ENCODE measurements at regions not wholly inside any gene's neighbourhood (a gene's known extent, or its start where the extent isn't known, plus 50 kb on each side); places are given as distances from the start of the nearest gene placed in this dataset.

GRCh38 chr2:773256-774160, 96.3 kb upstream of the TMEM18 start:
- no peaks in the 10 kb centered on the region for H3K9me3 ChIP-seq
- DNase-seq, result no peak

DNA sequence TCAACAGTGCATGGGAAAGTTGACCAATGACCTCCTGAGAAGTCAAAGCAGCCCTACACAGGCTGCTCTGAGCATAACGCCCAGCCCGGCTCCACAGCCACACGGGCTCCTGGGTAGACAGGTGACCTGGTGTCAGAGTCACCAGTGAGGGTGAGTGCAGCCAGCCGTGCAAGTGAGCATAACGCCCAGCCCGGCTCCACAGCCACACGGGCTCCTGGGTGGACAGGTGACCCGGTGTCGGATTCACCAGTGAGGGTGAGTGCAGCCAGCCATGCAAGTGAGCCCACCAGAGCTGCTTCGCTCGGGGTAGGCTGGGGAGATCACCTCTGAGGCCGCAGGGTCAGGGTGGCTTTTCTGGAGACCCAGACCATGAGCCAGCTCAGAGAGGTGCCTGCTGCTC, 94.3 kb upstream of the TMEM18 start:
- intact Hi-C loops (cut with DNase I; ENCODE audit: low total_unique reads), result no loop called here
- 82 to 94% (median 84%) methylated on average over 10 to 12 of the region's 12 CpGs for WGBS, 5 donors
- no peaks in the 10 kb centered on the region for H3K4me1 ChIP-seq
- TF ChIP-seq POLR2AphosphoS5 (IDR thresholded peaks at IDR 0.05), result no peak
- TF ChIP-seq POLR2A (IDR thresholded peaks at IDR 0.05), result no peak
- TF ChIP-seq, protein P1, sequence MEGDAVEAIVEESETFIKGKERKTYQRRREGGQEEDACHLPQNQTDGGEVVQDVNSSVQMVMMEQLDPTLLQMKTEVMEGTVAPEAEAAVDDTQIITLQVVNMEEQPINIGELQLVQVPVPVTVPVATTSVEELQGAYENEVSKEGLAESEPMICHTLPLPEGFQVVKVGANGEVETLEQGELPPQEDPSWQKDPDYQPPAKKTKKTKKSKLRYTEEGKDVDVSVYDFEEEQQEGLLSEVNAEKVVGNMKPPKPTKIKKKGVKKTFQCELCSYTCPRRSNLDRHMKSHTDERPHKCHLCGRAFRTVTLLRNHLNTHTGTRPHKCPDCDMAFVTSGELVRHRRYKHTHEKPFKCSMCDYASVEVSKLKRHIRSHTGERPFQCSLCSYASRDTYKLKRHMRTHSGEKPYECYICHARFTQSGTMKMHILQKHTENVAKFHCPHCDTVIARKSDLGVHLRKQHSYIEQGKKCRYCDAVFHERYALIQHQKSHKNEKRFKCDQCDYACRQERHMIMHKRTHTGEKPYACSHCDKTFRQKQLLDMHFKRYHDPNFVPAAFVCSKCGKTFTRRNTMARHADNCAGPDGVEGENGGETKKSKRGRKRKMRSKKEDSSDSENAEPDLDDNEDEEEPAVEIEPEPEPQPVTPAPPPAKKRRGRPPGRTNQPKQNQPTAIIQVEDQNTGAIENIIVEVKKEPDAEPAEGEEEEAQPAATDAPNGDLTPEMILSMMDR (IDR thresholded peaks at IDR 0.05), result no peak
- TF ChIP-seq EP300 (IDR thresholded peaks at IDR 0.05), result no peak
- H3K4me3 ChIP-seq, result no peak overlapping the region
- no peaks in the 10 kb centered on the region for H3K9me3 ChIP-seq
- no peaks in the 10 kb centered on the region for H3K36me3 ChIP-seq
- no peak overlapping the region for H3K27ac ChIP-seq
- DNase-seq, result no peak
- H3K27me3 ChIP-seq, result peaks cover 0 to 7% (median 0%) of the 10 kb centered on the region in 3 donors

More at GRCh38 chr2:773256-774160, 96.3 kb upstream of the TMEM18 start:
- Histone ChIP-seq H3K27me3 (peaks cover 0 to 17% (median 0%) of the 10 kb centered on the region in 3 donors), H3K27ac (no peak overlapping the region), H3K4me1 (no peaks in the 10 kb centered on the region), H3K4me3 (no peak overlapping the region), H3K36me3 (no peaks in the 10 kb centered on the region)
- no peak for TF ChIP-seq POLR2AphosphoS5 (IDR thresholded peaks at IDR 0.05)
- no peak for TF ChIP-seq POLR2A (IDR thresholded peaks at IDR 0.05)
- TF ChIP-seq, protein P1 (IDR thresholded peaks at IDR 0.05), result no peak
- no peak for TF ChIP-seq EP300 (IDR thresholded peaks at IDR 0.05)
- intact Hi-C loops (cut with DNase I; ENCODE audit: low total_unique reads), result no loop called here
- 69 to 76% (median 71%) methylated on average over 7 to 11 of the region's 11 CpGs for WGBS, 5 donors

- H3K4me3 ChIP-seq, result no peak overlapping the region
- H3K4me1 ChIP-seq, result no peaks in the 10 kb centered on the region
- no peak for DNase-seq
- intact Hi-C loops (cut with DNase I; ENCODE audit: low total_unique reads), result no loop called here
- TF ChIP-seq, protein P1 (IDR thresholded peaks at IDR 0.05), result no peak
- no peak overlapping the region for H3K27ac ChIP-seq
- H3K36me3 ChIP-seq, result no peaks in the 10 kb centered on the region
- no peaks in the 10 kb centered on the region for H3K9me3 ChIP-seq
- H3K27me3 ChIP-seq, result peaks cover 0 to 7% (median 0%) of the 10 kb centered on the region in 3 donors
- 78 to 96% (median 94%) methylated on average over 2 of the region's 2 CpGs for WGBS, 5 donors
Observed at GRCh38 chr2:770776-771175, 93.6 kb upstream of the TMEM18 start.

GRCh38 chr2:769771-770170, 92.6 kb upstream of the TMEM18 start:
- TF ChIP-seq POLR2AphosphoS5 (IDR thresholded peaks at IDR 0.05), result no peak
- TF ChIP-seq EP300 (IDR thresholded peaks at IDR 0.05), result no peak
- TF ChIP-seq, protein P1 (IDR thresholded peaks at IDR 0.05), result no peak
- no peak for TF ChIP-seq POLR2A (IDR thresholded peaks at IDR 0.05)
- DNase-seq, result no peak
- H3K4me3 ChIP-seq, result no peak overlapping the region
- no peaks in the 10 kb centered on the region for H3K9me3 ChIP-seq
- intact Hi-C loops (cut with DNase I; ENCODE audit: low total_unique reads), result no loop called here
- H3K27ac ChIP-seq, result no peak overlapping the region
- H3K27me3 ChIP-seq, result peaks cover 0 to 7% (median 0%) of the 10 kb centered on the region in 3 donors
- 53 to 71% (median 61%) methylated on average over 2 of the region's 2 CpGs for WGBS, 5 donors
- H3K36me3 ChIP-seq, result no peaks in the 10 kb centered on the region
- H3K4me1 ChIP-seq, result no peaks in the 10 kb centered on the region

Measured in stomach (tissue), 8 donors.